WERI-Rb-1 (cell line): ENCODE measurements at regions not wholly inside any gene's neighbourhood (a gene's known extent, or its start where the extent isn't known, plus 50 kb on each side); places are given as distances from the start of the nearest gene placed in this dataset.

Experiments used
- DNase-seq: peaks from one replicate; pipeline ENCODE4 v3.0.0-alpha.2; 2020
- H3K27ac ChIP-seq: fragments of 250-450 bp; sonication (Bioruptor Pico); 2 replicates; pipeline ENCODE4 v1.5.1; 2020; ENCODE audit warnings: mild to moderate bottlenecking, moderate library complexity
- H3K27me3 ChIP-seq: fragments of 250-450 bp; sonication (Bioruptor Pico); 2 replicates; pipeline ENCODE4 v1.5.1; 2021; ENCODE audit warnings: mild to moderate bottlenecking, low read depth, moderate library complexity; ENCODE audit not compliant: insufficient read depth, severe bottlenecking
- H3K36me3 ChIP-seq: fragments of 250-450 bp; sonication (Bioruptor Pico); 2 replicates; pipeline ENCODE4 v1.5.1; 2020; ENCODE audit warnings: mild to moderate bottlenecking, moderate library complexity
- H3K4me3 ChIP-seq: 2 replicates; pipeline ENCODE4 v1.5.1; 2011; ENCODE audit warnings: low read depth, mild to moderate bottlenecking, control low read depth, low read length
- H3K9me3 ChIP-seq: fragments of 250-450 bp; sonication (Bioruptor Pico); 2 replicates; pipeline ENCODE4 v1.5.1; 2021; ENCODE audit warnings: mild to moderate bottlenecking, moderate library complexity; ENCODE audit not compliant: severe bottlenecking
- CTCF ChIP-seq: IDR thresholded peaks from 2 replicates; pipeline ENCODE4 v1.5.1; 2011; ENCODE audit warnings: low read depth, mild to moderate bottlenecking, control low read depth, inconsistent platforms, low read length

GRCh38 chr4:27152703-27153102 lies 292.1 kb downstream of the STIM2 start:
- H3K4me3 ChIP-seq: no peak overlapping the region
- no peak for TF ChIP-seq CTCF
- H3K27me3 ChIP-seq: no peaks in the 10 kb centered on the region
- H3K36me3 ChIP-seq: no peaks in the 10 kb centered on the region
- no peak overlapping the region for H3K27ac ChIP-seq
- no peaks in the 10 kb centered on the region for H3K9me3 ChIP-seq
- DNase-seq: no peak

DNA sequence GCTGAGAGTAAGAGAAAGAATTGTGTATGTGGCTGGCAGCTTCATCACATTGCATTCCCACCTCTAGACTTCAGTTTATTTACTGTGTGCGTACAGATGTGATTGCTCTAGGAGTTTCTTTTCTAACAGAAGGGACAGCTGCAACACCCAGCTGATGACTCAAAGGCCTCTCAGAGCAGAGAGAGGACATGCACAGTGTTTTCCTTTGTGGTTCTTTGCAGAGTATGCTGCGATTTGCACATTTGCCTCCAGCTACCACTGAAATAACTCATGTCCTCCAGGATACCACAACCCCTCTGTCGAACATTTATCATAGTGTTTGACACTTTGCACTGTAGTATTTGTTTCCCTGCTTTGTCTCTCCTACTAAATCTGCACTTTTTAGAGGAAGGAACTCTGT lies 294.1 kb downstream of the STIM2 start:
- Histone ChIP-seq H3K27me3 (no peaks in the 10 kb centered on the region), H3K4me3 (no peak overlapping the region), H3K9me3 (no peaks in the 10 kb centered on the region), H3K36me3 (no peaks in the 10 kb centered on the region), H3K27ac (no peak overlapping the region)
- no peak for DNase-seq
- no peak for TF ChIP-seq CTCF

DNA sequence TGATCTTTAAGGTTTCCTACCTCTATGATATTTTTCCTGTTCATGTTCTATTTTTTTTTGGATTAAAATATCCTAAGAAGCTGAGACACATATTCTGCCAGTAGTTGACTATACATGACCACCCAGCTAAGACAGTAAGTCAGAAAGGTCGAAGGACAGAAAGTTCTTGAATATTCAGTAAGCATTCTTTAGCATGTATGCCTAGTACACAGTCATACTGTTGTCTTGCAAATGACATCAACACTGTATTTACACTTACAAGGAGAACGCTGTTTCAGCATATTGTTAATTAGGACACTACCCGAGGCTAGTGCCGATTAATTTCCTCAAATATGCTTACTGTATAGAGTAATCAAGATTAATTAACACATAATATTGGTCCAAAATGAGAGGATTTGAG lies 300.6 kb downstream of the STIM2 start:
- no peaks in the 10 kb centered on the region for H3K27me3 ChIP-seq
- H3K9me3 ChIP-seq: no peaks in the 10 kb centered on the region
- H3K36me3 ChIP-seq: no peaks in the 10 kb centered on the region
- no peak for TF ChIP-seq CTCF
- no peak overlapping the region for H3K27ac ChIP-seq
- no peak overlapping the region for H3K4me3 ChIP-seq
- DNase-seq: no peak

DNA sequence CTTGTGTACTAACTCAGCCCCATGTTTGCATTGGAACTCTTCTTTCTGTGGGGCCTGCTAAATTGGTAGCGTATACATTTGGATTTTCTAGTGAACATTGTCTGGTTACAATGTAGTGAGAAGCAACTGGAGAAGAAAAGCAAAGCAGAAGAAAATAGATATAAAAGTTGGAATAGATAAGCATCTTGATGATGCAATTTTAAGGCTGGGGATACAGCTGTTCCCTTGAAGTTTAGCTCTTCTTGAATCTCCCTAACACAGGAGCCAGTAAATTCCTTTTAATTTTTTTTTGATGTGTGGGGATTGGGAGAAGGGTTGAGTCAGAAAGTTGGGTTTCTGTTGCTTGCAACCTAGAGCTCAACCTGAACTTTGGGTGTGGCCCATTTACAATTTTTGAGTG lies 308.1 kb downstream of the STIM2 start:
- Histone ChIP-seq H3K27me3 (no peaks in the 10 kb centered on the region), H3K9me3 (no peaks in the 10 kb centered on the region), H3K36me3 (no peaks in the 10 kb centered on the region), H3K4me3 (no peak overlapping the region), H3K27ac (no peak overlapping the region)
- no peak for DNase-seq
- no peak for TF ChIP-seq CTCF

DNA sequence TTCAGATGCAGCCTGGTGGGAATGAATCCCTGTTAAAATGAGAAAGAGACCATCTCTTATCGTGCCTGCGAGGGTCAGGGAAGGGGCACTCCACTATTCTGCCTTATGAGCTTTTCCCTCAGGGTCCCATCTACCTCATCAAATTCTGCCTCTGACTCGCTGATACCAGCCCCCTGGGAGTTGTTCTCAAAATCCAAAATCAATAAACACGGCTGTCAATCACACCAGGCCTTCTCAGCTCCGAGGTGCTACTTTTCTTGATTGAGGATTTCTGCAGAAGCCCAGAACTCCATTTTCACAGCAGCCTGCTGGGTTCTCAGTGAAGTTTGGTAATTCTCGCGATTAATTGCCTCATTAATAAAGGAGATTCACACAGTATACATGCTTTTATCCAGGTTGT lies 312.6 kb downstream of the STIM2 start:
- Histone ChIP-seq H3K27me3 (no peaks in the 10 kb centered on the region), H3K9me3 (no peaks in the 10 kb centered on the region), H3K36me3 (no peaks in the 10 kb centered on the region), H3K4me3 (no peak overlapping the region), H3K27ac (no peak overlapping the region)
- TF ChIP-seq CTCF: no peak
- DNase-seq: no peak

GRCh38 chr4:27176400-27176799 lies 315.8 kb downstream of the STIM2 start:
- Histone ChIP-seq H3K4me3 (no peak overlapping the region), H3K27ac (no peak overlapping the region), H3K9me3 (no peaks in the 10 kb centered on the region), H3K36me3 (no peaks in the 10 kb centered on the region), H3K27me3 (no peaks in the 10 kb centered on the region)
- DNase-seq: peak; percentile 58
- TF ChIP-seq CTCF: peak; percentile 65
